ENCODE measurements at regions not wholly inside any gene's neighbourhood (a gene's known extent, or its start where the extent isn't known, plus 50 kb on each side); places are given as distances from the start of the nearest gene placed in this dataset.

DNA sequence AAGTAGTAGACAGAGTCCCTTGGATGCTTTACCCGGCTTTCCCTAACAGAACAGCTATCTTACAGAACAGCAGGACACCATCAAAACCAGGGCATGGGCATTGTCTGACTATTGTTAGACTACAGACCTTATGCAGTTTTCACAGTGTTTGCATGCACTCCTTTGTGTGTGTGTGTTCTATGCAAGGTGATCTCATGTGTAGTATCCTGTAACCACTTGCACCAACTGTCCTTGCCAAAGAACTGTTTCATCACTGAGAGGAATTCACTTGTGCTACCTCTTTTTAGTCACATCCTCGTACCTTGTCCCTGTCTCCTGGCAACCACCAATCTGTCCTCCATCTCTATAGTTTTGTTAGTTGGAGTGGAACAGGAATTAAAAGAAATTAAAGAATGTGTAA lies 183.6 kb upstream of the PZP start:
- DNase-seq (ENCODE audit: low read depth): no peak
- no peak overlapping the region for H3K4me3 ChIP-seq (ENCODE audit: low read length)
- TF ChIP-seq, protein P1, sequence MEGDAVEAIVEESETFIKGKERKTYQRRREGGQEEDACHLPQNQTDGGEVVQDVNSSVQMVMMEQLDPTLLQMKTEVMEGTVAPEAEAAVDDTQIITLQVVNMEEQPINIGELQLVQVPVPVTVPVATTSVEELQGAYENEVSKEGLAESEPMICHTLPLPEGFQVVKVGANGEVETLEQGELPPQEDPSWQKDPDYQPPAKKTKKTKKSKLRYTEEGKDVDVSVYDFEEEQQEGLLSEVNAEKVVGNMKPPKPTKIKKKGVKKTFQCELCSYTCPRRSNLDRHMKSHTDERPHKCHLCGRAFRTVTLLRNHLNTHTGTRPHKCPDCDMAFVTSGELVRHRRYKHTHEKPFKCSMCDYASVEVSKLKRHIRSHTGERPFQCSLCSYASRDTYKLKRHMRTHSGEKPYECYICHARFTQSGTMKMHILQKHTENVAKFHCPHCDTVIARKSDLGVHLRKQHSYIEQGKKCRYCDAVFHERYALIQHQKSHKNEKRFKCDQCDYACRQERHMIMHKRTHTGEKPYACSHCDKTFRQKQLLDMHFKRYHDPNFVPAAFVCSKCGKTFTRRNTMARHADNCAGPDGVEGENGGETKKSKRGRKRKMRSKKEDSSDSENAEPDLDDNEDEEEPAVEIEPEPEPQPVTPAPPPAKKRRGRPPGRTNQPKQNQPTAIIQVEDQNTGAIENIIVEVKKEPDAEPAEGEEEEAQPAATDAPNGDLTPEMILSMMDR (conservative IDR thresholded peaks at IDR 0.05; ENCODE audit: low read length): no peak

GRCh38 chr12:9390761-9391160 lies 182.6 kb upstream of the PZP start:
- H3K4me3 ChIP-seq (ENCODE audit: low read length): no peak overlapping the region
- TF ChIP-seq, protein P1 (conservative IDR thresholded peaks at IDR 0.05; ENCODE audit: low read length): no peak
- DNase-seq (ENCODE audit: low read depth): no peak

DNA sequence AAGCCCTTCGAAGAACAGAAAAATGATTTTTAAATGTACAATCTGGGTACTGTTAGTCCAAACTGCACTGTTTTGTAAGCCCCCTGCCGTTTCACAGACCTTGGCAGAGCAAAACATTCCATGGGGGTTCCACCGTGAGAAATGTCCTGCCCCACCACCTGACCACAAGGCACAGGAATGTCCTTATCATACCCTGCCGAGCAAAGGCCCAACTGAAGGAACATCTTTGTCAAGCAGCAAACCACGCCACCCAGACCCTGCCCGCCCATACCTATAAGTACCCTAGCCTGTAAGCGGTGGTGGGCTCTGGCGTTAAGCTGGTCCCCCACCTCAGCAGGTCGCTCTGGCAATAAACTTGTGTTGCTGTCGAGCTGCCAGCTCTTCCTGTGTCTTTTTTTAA lies 181.6 kb upstream of the PZP start:
- TF ChIP-seq, protein P1 (conservative IDR thresholded peaks at IDR 0.05; ENCODE audit: low read length): no peak
- H3K4me3 ChIP-seq (ENCODE audit: low read length): no peak overlapping the region
- no peak for DNase-seq (ENCODE audit: low read depth)

DNA sequence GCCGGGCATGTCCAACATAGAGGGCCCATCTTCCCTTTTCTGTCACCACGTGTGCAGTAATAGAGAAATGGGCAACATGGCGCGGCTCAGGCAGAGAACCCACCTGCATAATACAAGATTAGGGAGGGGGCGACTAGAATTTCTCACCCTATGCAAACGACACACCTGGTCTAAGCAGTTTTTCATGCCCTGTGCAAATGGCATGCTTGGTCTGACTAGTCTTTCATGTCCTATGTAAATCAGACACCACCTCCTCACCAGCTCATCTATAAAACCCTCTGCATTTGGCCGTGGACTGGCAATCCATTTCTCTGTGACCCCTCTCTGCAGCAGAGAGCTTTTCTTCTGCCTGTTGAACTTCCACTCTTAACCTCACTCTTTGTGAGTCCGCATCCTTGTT lies 180.2 kb upstream of the PZP start:
- no peak overlapping the region for H3K4me3 ChIP-seq (ENCODE audit: low read length)
- no peak for DNase-seq (ENCODE audit: low read depth)
- TF ChIP-seq, protein P1 (conservative IDR thresholded peaks at IDR 0.05; ENCODE audit: low read length): no peak

- no peak for DNase-seq (ENCODE audit: low read depth)
- TF ChIP-seq, protein P1 (conservative IDR thresholded peaks at IDR 0.05; ENCODE audit: low read length): no peak
- no peak overlapping the region for H3K4me3 ChIP-seq (ENCODE audit: low read length)
Measured at GRCh38 chr12:9387450-9387849, 179.3 kb upstream of the PZP start.

GRCh38 chr12:9383585-9383984 lies 175.4 kb upstream of the PZP start:
- TF ChIP-seq, protein P1 (conservative IDR thresholded peaks at IDR 0.05; ENCODE audit: low read length): no peak
- no peak for DNase-seq (ENCODE audit: low read depth)
- no peak overlapping the region for H3K4me3 ChIP-seq (ENCODE audit: low read length)

DNA sequence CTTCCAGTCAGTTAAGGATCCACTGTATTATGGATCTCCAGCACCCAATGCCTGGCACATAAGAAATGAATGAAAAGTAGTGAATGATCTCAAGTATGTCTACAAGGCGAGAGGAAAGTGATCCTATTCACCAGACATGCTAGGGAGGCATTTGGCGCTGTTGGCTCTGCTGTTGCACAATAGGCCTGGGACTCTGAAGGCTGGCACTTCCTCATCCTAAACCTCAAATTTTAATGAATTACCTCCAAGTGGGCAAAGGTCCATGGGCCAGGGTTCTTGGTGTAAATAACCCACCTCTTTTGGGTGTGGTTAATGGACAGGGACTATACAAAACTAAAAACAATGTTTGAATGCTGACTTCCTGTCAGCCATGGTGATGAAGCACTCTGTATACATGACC lies 173.4 kb upstream of the PZP start:
- TF ChIP-seq, protein P1 (conservative IDR thresholded peaks at IDR 0.05; ENCODE audit: low read length): no peak
- no peak for DNase-seq (ENCODE audit: low read depth)
- no peak overlapping the region for H3K4me3 ChIP-seq (ENCODE audit: low read length)
